Suppressor macrophage treated with lipopolysaccharide for 1 hour (primary cell): ENCODE measurements at regions not wholly inside any gene's neighbourhood (a gene's known extent, or its start where the extent isn't known, plus 50 kb on each side); places are given as distances from the start of the nearest gene placed in this dataset.

Source experiments
- DNase-seq, 3 donors: peaks; one replicate each; pipeline ENCODE4 v3.0.0-alpha.2; 2020 to 2022

GRCh38 chr12:94707892-94708291, 57.5 kb upstream of the TMCC3 start:
- DNase-seq = no peak

- DNase-seq = no peak
Measured at GRCh38 chr12:94707036-94707435, 56.7 kb upstream of the TMCC3 start.

- DNase-seq = peak; percentile 56 to 72 (median 60)
Measured at GRCh38 chr12:94706250-94706661, 55.9 kb upstream of the TMCC3 start.

- DNase-seq = no peak
Measured at GRCh38 chr12:94705676-94706075, 55.3 kb upstream of the TMCC3 start.

- peak; percentile 35 to 41 (median 35) for DNase-seq
Measured at GRCh38 chr12:94704452-94705306, 54.3 kb upstream of the TMCC3 start.

GRCh38 chr12:94702696-94703095, 52.3 kb upstream of the TMCC3 start:
- peak in 2 of 3 donors; percentile 45 to 53 for DNase-seq

- DNase-seq = no peak
Measured at GRCh38 chr12:94701711-94702110, 51.4 kb upstream of the TMCC3 start.

- no peak for DNase-seq
Measured at GRCh38 chr12:94700662-94701061, 50.3 kb upstream of the TMCC3 start.
